ENCODE measurements at regions not wholly inside any gene's neighbourhood (a gene's known extent, or its start where the extent isn't known, plus 50 kb on each side); places are given as distances from the start of the nearest gene placed in this dataset.

DNA sequence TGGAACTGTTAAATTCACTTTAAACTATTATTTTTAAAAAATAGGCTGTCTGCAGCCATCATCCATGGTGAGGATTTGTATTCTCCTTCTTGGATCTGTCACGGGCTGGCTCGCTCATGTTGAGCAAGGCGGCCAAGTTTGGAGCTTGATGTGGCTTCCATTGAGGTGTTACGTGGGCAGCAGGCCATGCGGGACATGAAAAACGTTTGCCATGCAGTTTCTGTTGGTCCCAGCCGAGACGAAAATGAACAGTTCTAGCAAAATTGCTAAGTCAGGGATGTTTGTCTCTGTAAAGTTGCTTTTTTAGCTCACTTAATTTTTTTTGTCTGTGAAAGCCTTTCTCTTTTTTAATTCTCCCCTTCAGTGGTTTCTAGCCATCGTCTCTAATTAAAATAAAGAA, 70.2 kb upstream of the MGAT5 start:
- Histone ChIP-seq H3K27me3 (no peaks in the 10 kb centered on the region), H3K9me3 (no peaks in the 10 kb centered on the region), H3K36me3 (no peaks in the 10 kb centered on the region), H3K27ac (no peak overlapping the region), H3K4me1 (peaks cover 0 to 7% (median 0%) of the 10 kb centered on the region in 3 donors), H3K4me3 (no peak overlapping the region)
- 81 to 94% methylated on average over 7 to 9 of the region's 9 CpGs for WGBS, 2 donors (ENCODE audit: low coverage in 1 of 2)
- ATAC-seq = no peak
- TF ChIP-seq POLR2AphosphoS5 (IDR thresholded peaks at IDR 0.05) (no peak), EP300 (IDR thresholded peaks at IDR 0.05) (no peak), POLR2A (IDR thresholded peaks at IDR 0.05) (no peak)
- TF ChIP-seq, protein P1, sequence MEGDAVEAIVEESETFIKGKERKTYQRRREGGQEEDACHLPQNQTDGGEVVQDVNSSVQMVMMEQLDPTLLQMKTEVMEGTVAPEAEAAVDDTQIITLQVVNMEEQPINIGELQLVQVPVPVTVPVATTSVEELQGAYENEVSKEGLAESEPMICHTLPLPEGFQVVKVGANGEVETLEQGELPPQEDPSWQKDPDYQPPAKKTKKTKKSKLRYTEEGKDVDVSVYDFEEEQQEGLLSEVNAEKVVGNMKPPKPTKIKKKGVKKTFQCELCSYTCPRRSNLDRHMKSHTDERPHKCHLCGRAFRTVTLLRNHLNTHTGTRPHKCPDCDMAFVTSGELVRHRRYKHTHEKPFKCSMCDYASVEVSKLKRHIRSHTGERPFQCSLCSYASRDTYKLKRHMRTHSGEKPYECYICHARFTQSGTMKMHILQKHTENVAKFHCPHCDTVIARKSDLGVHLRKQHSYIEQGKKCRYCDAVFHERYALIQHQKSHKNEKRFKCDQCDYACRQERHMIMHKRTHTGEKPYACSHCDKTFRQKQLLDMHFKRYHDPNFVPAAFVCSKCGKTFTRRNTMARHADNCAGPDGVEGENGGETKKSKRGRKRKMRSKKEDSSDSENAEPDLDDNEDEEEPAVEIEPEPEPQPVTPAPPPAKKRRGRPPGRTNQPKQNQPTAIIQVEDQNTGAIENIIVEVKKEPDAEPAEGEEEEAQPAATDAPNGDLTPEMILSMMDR (IDR thresholded peaks at IDR 0.05) = no peak

DNA sequence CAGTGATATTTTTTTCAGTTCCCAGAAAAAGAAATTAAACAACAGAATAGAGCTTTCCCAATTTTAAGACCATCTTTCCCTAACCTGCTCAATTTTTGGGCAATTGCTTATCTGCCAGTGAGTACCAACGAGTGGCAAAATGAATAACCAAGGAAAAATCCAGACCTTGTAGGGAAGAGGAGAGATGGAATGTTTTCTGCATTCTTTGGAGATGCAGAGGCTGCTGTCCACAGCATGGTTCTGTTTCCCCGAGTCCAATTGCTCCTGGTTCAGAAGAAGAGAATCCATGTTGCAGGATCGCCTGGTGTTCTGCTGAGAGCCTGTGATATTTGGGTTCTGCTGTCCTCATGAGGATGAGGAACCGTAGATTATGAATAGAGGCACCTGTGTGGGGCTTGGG, 68.2 kb upstream of the MGAT5 start:
- WGBS, 2 donors (ENCODE audit: low coverage in 1 of 2) = 91 to 100% methylated on average over 1 to 4 of the region's 4 CpGs
- H3K27me3 ChIP-seq = no peaks in the 10 kb centered on the region
- no peak overlapping the region for H3K27ac ChIP-seq
- TF ChIP-seq POLR2A (IDR thresholded peaks at IDR 0.05) (no peak), EP300 (IDR thresholded peaks at IDR 0.05) (no peak), POLR2AphosphoS5 (IDR thresholded peaks at IDR 0.05) (no peak)
- TF ChIP-seq, protein P1 (IDR thresholded peaks at IDR 0.05) = no peak
- H3K4me3 ChIP-seq = no peak overlapping the region
- no peaks in the 10 kb centered on the region for H3K36me3 ChIP-seq
- peaks cover 0 to 18% (median 0%) of the 10 kb centered on the region in 3 donors for H3K4me1 ChIP-seq
- H3K9me3 ChIP-seq = no peaks in the 10 kb centered on the region
- ATAC-seq = no peak

DNA sequence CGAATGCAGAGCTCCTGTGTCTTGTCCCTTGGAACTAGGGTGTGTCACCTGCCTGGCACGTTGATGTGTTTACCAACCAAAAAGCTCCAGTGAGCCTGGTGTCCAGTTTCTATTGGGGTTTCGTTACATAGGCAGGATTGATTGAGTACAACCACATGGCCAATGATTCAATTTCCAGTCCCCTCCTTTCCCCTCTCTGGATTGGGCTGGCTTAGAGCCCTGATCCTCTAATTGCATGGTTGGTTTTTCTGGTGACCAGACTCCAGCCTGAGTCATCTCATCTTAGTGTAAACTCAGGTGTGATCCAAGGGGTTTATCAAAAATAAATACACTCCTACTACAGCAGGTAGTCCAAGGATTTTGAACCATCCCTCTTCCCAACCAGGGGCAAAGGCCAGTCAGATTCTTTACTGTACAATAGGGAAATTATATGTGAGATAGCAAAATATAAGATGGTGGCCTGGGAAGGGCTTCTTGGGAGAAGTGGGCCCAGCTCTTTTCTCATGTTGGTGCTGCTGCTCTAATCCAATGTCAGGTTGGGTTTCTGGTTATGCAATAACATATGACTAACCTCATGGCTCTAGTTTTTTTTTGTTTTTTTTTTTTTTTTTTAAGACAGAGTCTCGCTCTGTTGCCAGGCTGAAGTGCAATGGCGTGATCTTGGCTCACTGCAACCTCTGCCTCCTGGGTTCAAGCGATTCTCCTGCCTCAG, 64.7 kb upstream of the MGAT5 start:
- H3K36me3 ChIP-seq = no peaks in the 10 kb centered on the region
- TF ChIP-seq, protein P1 (IDR thresholded peaks at IDR 0.05) = no peak
- no peak for TF ChIP-seq POLR2AphosphoS5 (IDR thresholded peaks at IDR 0.05)
- WGBS, 2 donors (ENCODE audit: low coverage in 1 of 2) = 93 to 100% methylated on average over 2 to 3 of the region's 6 CpGs
- H3K4me1 ChIP-seq = peaks cover 0 to 21% (median 0%) of the 10 kb centered on the region in 3 donors
- no peak for ATAC-seq
- no peaks in the 10 kb centered on the region for H3K9me3 ChIP-seq
- no peaks in the 10 kb centered on the region for H3K27me3 ChIP-seq
- H3K27ac ChIP-seq = no peak overlapping the region
- H3K4me3 ChIP-seq = no peak overlapping the region

DNA sequence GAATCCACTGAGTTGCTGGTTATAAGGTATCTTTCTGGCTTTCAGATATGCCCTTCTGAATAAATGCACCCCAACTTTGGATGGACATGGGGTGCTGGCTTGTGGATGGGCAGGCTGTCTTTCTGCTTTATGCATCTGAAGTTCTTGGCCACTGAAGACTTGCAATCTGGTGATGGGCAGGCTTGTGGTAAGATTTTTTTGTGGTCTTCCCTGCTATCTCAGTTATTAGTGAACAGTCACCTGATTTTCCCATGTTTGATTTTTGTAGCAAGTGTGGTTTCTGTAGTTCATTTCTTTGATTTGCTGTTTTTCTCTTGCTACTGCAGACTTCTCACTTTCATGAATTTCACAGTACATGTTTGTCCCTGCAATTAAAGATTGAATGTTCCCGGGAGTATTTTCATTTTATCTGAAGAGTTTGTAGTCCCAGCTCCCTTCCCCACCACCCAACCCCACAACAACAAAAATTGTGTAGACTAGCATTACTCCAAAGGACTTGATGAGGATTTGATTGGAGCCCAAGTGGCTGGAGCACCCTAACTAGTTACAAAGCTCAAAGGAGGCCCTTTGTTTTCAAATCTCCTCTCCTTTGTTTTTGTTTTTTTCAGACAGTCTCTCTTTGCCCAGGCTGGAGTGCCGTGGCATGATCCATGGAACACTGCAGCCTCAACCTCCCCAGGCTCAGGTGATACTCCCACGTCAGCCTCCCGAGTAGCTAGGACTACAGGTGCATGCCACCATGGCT, 63.6 kb upstream of the MGAT5 start:
- Histone ChIP-seq H3K36me3 (no peaks in the 10 kb centered on the region), H3K9me3 (no peaks in the 10 kb centered on the region), H3K4me3 (no peak overlapping the region), H3K27me3 (no peaks in the 10 kb centered on the region), H3K27ac (no peak overlapping the region), H3K4me1 (peaks cover 0 to 21% (median 0%) of the 10 kb centered on the region in 3 donors)
- WGBS, 2 donors (ENCODE audit: low coverage in 1 of 2) = 95 to 100% methylated on average over 1 to 3 of the region's 4 CpGs
- no peak for ATAC-seq
- TF ChIP-seq POLR2AphosphoS5 (IDR thresholded peaks at IDR 0.05) = no peak
- no peak for TF ChIP-seq POLR2A (IDR thresholded peaks at IDR 0.05)
- TF ChIP-seq, protein P1 (IDR thresholded peaks at IDR 0.05) = no peak
- no peak for TF ChIP-seq EP300 (IDR thresholded peaks at IDR 0.05)

DNA sequence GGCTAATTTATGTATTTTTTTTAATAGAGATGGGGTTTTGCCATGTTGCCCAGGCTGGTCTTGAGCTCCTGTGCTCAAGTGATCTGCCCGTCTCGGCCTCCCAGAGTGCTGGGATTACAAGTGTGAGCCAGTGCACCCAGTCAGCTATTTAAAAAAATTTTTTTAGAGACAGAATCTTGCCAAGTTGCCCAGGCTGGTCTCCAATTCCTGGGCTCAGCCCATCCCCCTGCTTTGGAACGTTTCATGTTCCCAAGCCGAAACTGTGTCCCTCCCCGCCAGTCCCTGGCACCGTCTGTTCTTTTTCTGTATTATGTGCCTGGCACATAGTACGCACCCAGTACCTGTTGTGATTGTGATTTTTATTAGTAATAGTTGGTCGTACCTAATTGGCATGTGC, 63.1 kb upstream of the MGAT5 start:
- TF ChIP-seq, protein P1 (IDR thresholded peaks at IDR 0.05) = no peak
- TF ChIP-seq POLR2A (IDR thresholded peaks at IDR 0.05) (no peak), POLR2AphosphoS5 (IDR thresholded peaks at IDR 0.05) (no peak), EP300 (IDR thresholded peaks at IDR 0.05) (no peak)
- 91 to 96% methylated on average over 5 to 8 of the region's 8 CpGs for whole genome bisulfite sequencing, 2 donors (ENCODE audit: low coverage in 1 of 2)
- H3K9me3 ChIP-seq = no peaks in the 10 kb centered on the region
- peaks cover 0 to 21% (median 0%) of the 10 kb centered on the region in 3 donors for H3K4me1 ChIP-seq
- H3K27ac ChIP-seq = no peak overlapping the region
- no peak for ATAC-seq
- no peaks in the 10 kb centered on the region for H3K27me3 ChIP-seq
- no peak overlapping the region for H3K4me3 ChIP-seq
- no peaks in the 10 kb centered on the region for H3K36me3 ChIP-seq

Data from gastroesophageal sphincter (tissue), 4 donors.